Spleen (tissue), 11 donors: ENCODE measurements at regions not wholly inside any gene's neighbourhood (a gene's known extent, or its start where the extent isn't known, plus 50 kb on each side); places are given as distances from the start of the nearest gene placed in this dataset.

Experiments used
- DNase-seq: peaks from one replicate; pipeline ENCODE4 v3.0.0-alpha.2; 2020
- H3K27ac ChIP-seq, 8 donors: fragments of 200-600 bp; sonication (generic) in 7 of 8; 1 replicate in 4 of 8; 2 replicates in 4 of 8; pipeline versions ENCODE4 v1.5.0 to v1.8.0; 2016 to 2021; ENCODE audit warnings: inconsistent platforms in 4 of 8, mild to moderate bottlenecking in 4 of 8, moderate library complexity in 1 of 8
- H3K27me3 ChIP-seq, 7 donors: fragments of 200-600 bp; sonication (generic) in 6 of 7; replicated peaks in 1 of 7; 1 replicate in 4 of 7; 2 replicates in 3 of 7; pipeline versions ENCODE4 v1.5.0 to v1.8.0; 2016 to 2021; ENCODE audit warnings: inconsistent platforms in 3 of 7, mild to moderate bottlenecking in 1 of 7
- H3K36me3 ChIP-seq, 6 donors: fragments of 200-600 bp; sonication (generic) in 5 of 6; 1 replicate in 4 of 6; 2 replicates in 2 of 6; pipeline versions ENCODE4 v1.5.0 to v1.8.0; 2016 to 2021; ENCODE audit warnings: inconsistent platforms in 2 of 6
- H3K4me1 ChIP-seq, 6 donors: fragments of 200-600 bp; sonication (generic) in 5 of 6; 1 replicate in 3 of 6; 2 replicates in 3 of 6; pipeline versions ENCODE4 v1.5.0 to v1.8.0; 2016 to 2021; ENCODE audit warnings: inconsistent platforms in 3 of 6
- H3K4me3 ChIP-seq, 8 donors: fragments of 200-600 bp; sonication (generic) in 7 of 8; 1 replicate in 4 of 8; 2 replicates in 4 of 8; pipeline versions ENCODE4 v1.5.0 to v1.8.0; 2016 to 2021; ENCODE audit warnings: inconsistent platforms in 4 of 8, mild to moderate bottlenecking in 4 of 8, moderate library complexity in 2 of 8
- H3K9me3 ChIP-seq, 8 donors: fragments of 200-600 bp; sonication (generic) in 7 of 8; 1 replicate in 4 of 8; 2 replicates in 4 of 8; pipeline versions ENCODE4 v1.5.0 to v1.8.0; 2016 to 2021; ENCODE audit warnings: inconsistent platforms in 4 of 8
- CTCF ChIP-seq, 11 experiments: fragments of 200-600 bp in 7 of 11; fragments of 450-650 bp in 4 of 11; sonication (generic) in 4 of 11; IDR thresholded peaks in 8 of 11; conservative IDR thresholded peaks in 3 of 11; 1 replicate in 7 of 11; 2 replicates in 4 of 11; pipeline versions ENCODE4 v1.4.0 to v1.8.0; 2016 to 2021; ENCODE audit warnings: antibody characterized with exemption in 11 of 11, inconsistent platforms in 4 of 11, mild to moderate bottlenecking in 1 of 11
- POLR2A ChIP-seq, 3 donors: fragments of 450-650 bp; IDR thresholded peaks; one replicate each; pipeline ENCODE4 v1.5.1; 2017; ENCODE audit warnings: antibody characterized with exemption in 3 of 3, mild to moderate bottlenecking in 1 of 3
- POLR2AphosphoS5 ChIP-seq, 3 donors: sonication (generic); formaldehyde crosslinking; IDR thresholded peaks; one replicate each; pipeline ENCODE4 v1.5.1; 2017; ENCODE audit warnings: antibody characterized with exemption in 3 of 3
- WGBS, 5 donors: extraction: QIAGEN DNeasy Blood & Tissue Kit in 3 of 5; methylation state at CpG; one replicate each; pipeline versions ENCODE4 v1.1.5 to v1.1.7; 2013 to 2018; 5-methylcytosine and 5-hydroxymethylcytosine counted together
- intact Hi-C: fragments of 100-400 bp; cut with DNase I; formaldehyde crosslinking; loops from one replicate; pipeline ENCODE4 v1.15.0; 2023; ENCODE audit warnings: low total_unique reads
- donor health status: healthy with polysubstance abuse.
- donor health status: DM: no; HTN: no; CAD: no; lungs with moderate emphysema.
- donor health status: DM: no; HTN: no; CAD: no.
- donor health status: Bipolar disorder and iron deficiency.
- donor health status: healthy.
- donor health status: DM: no; HTN: no; CAD: no.
- donor health status: DM: yes; HTN: yes; CAD: no.

GRCh38 chr5:98529321-98529720 lies 244.1 kb upstream of the RGMB start:
- no peak for DNase-seq
- Histone ChIP-seq H3K9me3 (no peaks in the 10 kb centered on the region), H3K4me1 (no peaks in the 10 kb centered on the region), H3K4me3 (no peak overlapping the region), H3K36me3 (no peaks in the 10 kb centered on the region), H3K27ac (no peak overlapping the region), H3K27me3 (no peaks in the 10 kb centered on the region)
- no peak for TF ChIP-seq CTCF (IDR thresholded peaks at IDR 0.05 in 8 of 11, conservative IDR thresholded peaks at IDR 0.05 in 3 of 11)
- no peak for TF ChIP-seq POLR2A (IDR thresholded peaks at IDR 0.05)
- TF ChIP-seq POLR2AphosphoS5 (IDR thresholded peaks at IDR 0.05) = no peak
- intact Hi-C loops = no loop called here

GRCh38 chr5:98530224-98530623 lies 243.2 kb upstream of the RGMB start:
- H3K4me3 ChIP-seq = no peak overlapping the region

GRCh38 chr5:98535901-98536300 lies 237.6 kb upstream of the RGMB start:
- TF ChIP-seq CTCF (IDR thresholded peaks at IDR 0.05 in 8 of 11, conservative IDR thresholded peaks at IDR 0.05 in 3 of 11) (no peak), POLR2AphosphoS5 (IDR thresholded peaks at IDR 0.05) (no peak), POLR2A (IDR thresholded peaks at IDR 0.05) (no peak)
- Histone ChIP-seq H3K27ac (no peak overlapping the region), H3K4me1 (no peaks in the 10 kb centered on the region), H3K36me3 (no peaks in the 10 kb centered on the region), H3K9me3 (peaks cover 0 to 19% (median 6%) of the 10 kb centered on the region in 8 donors), H3K27me3 (no peaks in the 10 kb centered on the region), H3K4me3 (no peak overlapping the region)
- WGBS, 5 donors = 65 to 71% (median 70%) methylated on average over 4 of the region's 4 CpGs
- intact Hi-C loops = no loop called here
- DNase-seq = no peak

More at GRCh38 chr5:98530224-98530623, 243.2 kb upstream of the RGMB start:
- no peaks in the 10 kb centered on the region for H3K36me3 ChIP-seq
- no peaks in the 10 kb centered on the region for H3K9me3 ChIP-seq
- 69 to 81% (median 75%) methylated on average over 2 of the region's 2 CpGs for WGBS, 5 donors
- no peaks in the 10 kb centered on the region for H3K4me1 ChIP-seq
- DNase-seq = no peak
- TF ChIP-seq CTCF (IDR thresholded peaks at IDR 0.05 in 8 of 11, conservative IDR thresholded peaks at IDR 0.05 in 3 of 11) = no peak
- no peak for TF ChIP-seq POLR2A (IDR thresholded peaks at IDR 0.05)
- TF ChIP-seq POLR2AphosphoS5 (IDR thresholded peaks at IDR 0.05) = no peak
- no peak overlapping the region for H3K27ac ChIP-seq
- intact Hi-C loops = no loop called here
- H3K27me3 ChIP-seq = no peaks in the 10 kb centered on the region

GRCh38 chr5:98540056-98540455 lies 233.4 kb upstream of the RGMB start:
- H3K9me3 ChIP-seq = peaks cover 0 to 48% (median 30%) of the 10 kb centered on the region in 8 donors
- WGBS, 5 donors = 0 to 89% (median 58%) methylated on average over 1 of the region's 1 CpG
- intact Hi-C loops = no loop called here
- H3K27ac ChIP-seq = no peak overlapping the region
- no peaks in the 10 kb centered on the region for H3K4me1 ChIP-seq
- no peak for DNase-seq
- H3K36me3 ChIP-seq = no peaks in the 10 kb centered on the region
- H3K4me3 ChIP-seq = no peak overlapping the region
- TF ChIP-seq CTCF (IDR thresholded peaks at IDR 0.05 in 8 of 11, conservative IDR thresholded peaks at IDR 0.05 in 3 of 11) = no peak
- no peak for TF ChIP-seq POLR2A (IDR thresholded peaks at IDR 0.05)
- TF ChIP-seq POLR2AphosphoS5 (IDR thresholded peaks at IDR 0.05) = no peak
- no peaks in the 10 kb centered on the region for H3K27me3 ChIP-seq
